ENCODE measurements at regions not wholly inside any gene's neighbourhood (a gene's known extent, or its start where the extent isn't known, plus 50 kb on each side); places are given as distances from the start of the nearest gene placed in this dataset.

- Histone ChIP-seq H3K27me3 (ENCODE audit: control insufficient read depth, insufficient read depth, low read length) (no peaks in the 10 kb centered on the region), H3K9ac (ENCODE audit: low read length) (no peak overlapping the region), H3K4me1 (ENCODE audit: control insufficient read depth, insufficient read depth, low read length) (peaks cover under 1% of the 10 kb centered on the region; the same call in 1 of the 2 replicates), H3K36me3 (ENCODE audit: control insufficient read depth, insufficient read depth, low read length) (no peaks in the 10 kb centered on the region), H3K9me3 (ENCODE audit: control insufficient read depth, insufficient read depth, low read depth, low read length) (peaks cover 14% of the 10 kb centered on the region), H3K4me3 (ENCODE audit: low read depth, low read length) (no peak overlapping the region), H3K27ac (ENCODE audit: low read depth, low read length) (no peak overlapping the region)
These were observed 327.1 kb upstream of the PRDM1 start for GRCh38 chr6:105759015-105759414.

DNA sequence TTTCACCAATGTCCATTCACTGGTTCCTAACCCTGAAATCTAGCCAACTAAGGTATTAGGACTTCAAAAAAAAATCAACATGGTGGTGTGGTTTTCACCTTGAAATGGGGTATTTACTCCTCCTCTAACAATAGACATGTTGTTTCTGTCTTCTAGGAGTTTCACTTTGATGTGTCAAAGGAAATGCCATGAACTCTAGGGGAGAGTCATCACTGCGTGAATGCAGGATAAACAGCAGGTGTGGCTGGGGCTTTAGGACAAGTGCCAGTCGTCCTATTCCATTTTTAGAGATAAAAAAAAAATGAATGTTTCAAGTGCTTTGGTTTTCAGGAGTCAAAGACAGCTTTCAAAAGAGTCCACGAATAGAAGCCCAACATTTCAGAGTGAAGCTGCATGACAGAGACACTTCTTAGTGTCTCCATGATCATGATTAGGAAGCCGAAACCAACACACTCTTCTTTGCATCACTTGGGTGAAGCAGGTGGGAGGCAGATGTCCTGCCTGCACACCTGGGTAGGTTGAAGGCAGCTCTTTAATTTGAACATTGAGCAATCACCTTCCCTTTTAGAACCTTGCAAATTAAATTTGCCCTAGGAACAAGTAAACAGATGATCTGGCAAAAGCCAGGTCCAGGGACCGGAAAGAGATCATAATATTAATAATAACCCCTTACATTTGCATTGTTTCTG is 328.5 kb upstream of the PRDM1 start:
- Histone ChIP-seq H3K9ac (ENCODE audit: low read length) (no peak overlapping the region), H3K4me1 (ENCODE audit: control insufficient read depth, insufficient read depth, low read length) (peaks cover 10% of the 10 kb centered on the region), H3K27ac (ENCODE audit: low read depth, low read length) (no peak overlapping the region), H3K27me3 (ENCODE audit: control insufficient read depth, insufficient read depth, low read length) (no peaks in the 10 kb centered on the region), H3K36me3 (ENCODE audit: control insufficient read depth, insufficient read depth, low read length) (no peaks in the 10 kb centered on the region), H3K4me3 (ENCODE audit: low read depth, low read length) (no peak overlapping the region), H3K9me3 (ENCODE audit: control insufficient read depth, insufficient read depth, low read depth, low read length) (peaks cover 14% of the 10 kb centered on the region)

DNA sequence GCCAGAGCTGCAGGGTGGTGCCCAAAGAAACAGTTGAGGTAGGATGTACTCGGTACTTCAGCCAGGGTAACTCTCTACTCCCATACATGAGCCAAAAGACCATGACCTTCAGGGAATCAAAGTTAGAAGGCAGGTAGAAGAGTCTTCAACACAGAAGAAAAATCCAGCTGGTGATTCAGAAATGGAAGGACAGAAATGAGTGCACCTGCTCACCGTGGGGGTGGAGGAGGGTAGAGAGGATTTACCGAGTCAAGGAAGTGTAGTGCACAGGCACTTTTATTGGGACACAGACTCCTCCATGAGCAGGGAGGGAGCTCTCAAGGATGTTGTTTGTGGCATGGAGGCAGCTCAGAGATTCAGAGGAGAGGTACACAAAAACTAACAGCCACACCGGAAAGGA is 330.3 kb upstream of the PRDM1 start:
- peaks cover 10% of the 10 kb centered on the region for H3K4me1 ChIP-seq (ENCODE audit: control insufficient read depth, insufficient read depth, low read length)
- H3K9ac ChIP-seq (ENCODE audit: low read length), result no peak overlapping the region
- no peaks in the 10 kb centered on the region for H3K27me3 ChIP-seq (ENCODE audit: control insufficient read depth, insufficient read depth, low read length)
- H3K4me3 ChIP-seq (ENCODE audit: low read depth, low read length), result no peak overlapping the region
- peaks cover 14% of the 10 kb centered on the region for H3K9me3 ChIP-seq (ENCODE audit: control insufficient read depth, insufficient read depth, low read depth, low read length)
- H3K36me3 ChIP-seq (ENCODE audit: control insufficient read depth, insufficient read depth, low read length), result no peaks in the 10 kb centered on the region
- H3K27ac ChIP-seq (ENCODE audit: low read depth, low read length), result no peak overlapping the region

GRCh38 chr6:105753620-105754211 is 332.4 kb upstream of the PRDM1 start:
- Histone ChIP-seq H3K27ac (ENCODE audit: low read depth, low read length) (no peak overlapping the region), H3K4me1 (ENCODE audit: control insufficient read depth, insufficient read depth, low read length) (peaks cover 11% of the 10 kb centered on the region), H3K4me3 (ENCODE audit: low read depth, low read length) (no peak overlapping the region), H3K9me3 (ENCODE audit: control insufficient read depth, insufficient read depth, low read depth, low read length) (peaks cover 14% of the 10 kb centered on the region), H3K36me3 (ENCODE audit: control insufficient read depth, insufficient read depth, low read length) (no peaks in the 10 kb centered on the region), H3K9ac (ENCODE audit: low read length) (no peak overlapping the region), H3K27me3 (ENCODE audit: control insufficient read depth, insufficient read depth, low read length) (no peaks in the 10 kb centered on the region)

DNA sequence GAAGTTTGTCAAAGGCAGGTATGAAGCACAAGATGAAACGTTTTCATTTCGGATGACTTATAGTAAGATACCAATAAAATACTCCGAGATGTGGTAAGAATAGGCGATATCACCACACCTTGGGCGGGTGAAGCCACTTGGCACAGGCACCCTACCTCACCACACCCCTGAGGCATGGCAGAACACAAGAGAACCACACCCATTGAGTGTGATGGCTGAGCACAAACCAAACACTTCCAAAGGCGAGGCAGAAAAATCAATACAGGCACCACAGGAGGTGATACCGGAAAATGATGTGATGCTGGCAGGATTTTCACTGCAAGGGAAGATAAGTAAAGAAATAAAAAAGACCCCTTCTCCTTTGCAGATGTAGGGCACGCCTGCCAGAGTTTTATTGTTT is 332.9 kb upstream of the PRDM1 start:
- no peaks in the 10 kb centered on the region for H3K27me3 ChIP-seq (ENCODE audit: control insufficient read depth, insufficient read depth, low read length)
- H3K9ac ChIP-seq (ENCODE audit: low read length), result no peak overlapping the region
- no peaks in the 10 kb centered on the region for H3K36me3 ChIP-seq (ENCODE audit: control insufficient read depth, insufficient read depth, low read length)
- peaks cover 12% of the 10 kb centered on the region for H3K4me1 ChIP-seq (ENCODE audit: control insufficient read depth, insufficient read depth, low read length)
- H3K9me3 ChIP-seq (ENCODE audit: control insufficient read depth, insufficient read depth, low read depth, low read length), result peaks cover 14% of the 10 kb centered on the region
- H3K4me3 ChIP-seq (ENCODE audit: low read depth, low read length), result no peak overlapping the region
- H3K27ac ChIP-seq (ENCODE audit: low read depth, low read length), result no peak overlapping the region

DNA sequence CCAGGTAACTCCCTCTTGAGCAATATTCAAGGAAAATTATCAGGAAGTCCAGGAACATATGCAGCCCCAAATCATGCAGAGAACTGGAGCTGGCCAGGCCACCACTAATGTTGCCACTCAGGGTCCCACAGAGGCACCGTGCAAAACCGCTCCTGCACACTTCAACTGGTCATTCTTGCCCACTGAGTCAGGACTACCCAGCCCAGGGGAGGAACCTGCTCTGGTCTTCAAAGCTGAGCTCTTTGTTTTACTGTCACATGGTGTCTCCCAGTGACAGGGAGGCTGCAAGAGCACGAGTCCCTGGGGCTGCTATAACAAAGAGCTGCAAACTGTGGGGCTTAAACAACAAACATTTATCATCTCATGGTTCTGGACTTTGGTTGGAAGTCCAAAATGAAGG is 336.0 kb upstream of the PRDM1 start:
- peaks cover 7% of the 10 kb centered on the region; the same call in 1 of the 2 replicates for H3K9me3 ChIP-seq (ENCODE audit: control insufficient read depth, insufficient read depth, low read depth, low read length)
- no peak overlapping the region for H3K9ac ChIP-seq (ENCODE audit: low read length)
- H3K27me3 ChIP-seq (ENCODE audit: control insufficient read depth, insufficient read depth, low read length), result no peaks in the 10 kb centered on the region
- H3K36me3 ChIP-seq (ENCODE audit: control insufficient read depth, insufficient read depth, low read length), result no peaks in the 10 kb centered on the region
- H3K27ac ChIP-seq (ENCODE audit: low read depth, low read length), result no peak overlapping the region
- H3K4me3 ChIP-seq (ENCODE audit: low read depth, low read length), result no peak overlapping the region
- H3K4me1 ChIP-seq (ENCODE audit: control insufficient read depth, insufficient read depth, low read length), result peaks cover 17% of the 10 kb centered on the region

GRCh38 chr6:105748737-105749161 is 337.4 kb upstream of the PRDM1 start:
- Histone ChIP-seq H3K36me3 (ENCODE audit: control insufficient read depth, insufficient read depth, low read length) (no peaks in the 10 kb centered on the region), H3K9ac (ENCODE audit: low read length) (no peak overlapping the region), H3K27me3 (ENCODE audit: control insufficient read depth, insufficient read depth, low read length) (no peaks in the 10 kb centered on the region), H3K4me1 (ENCODE audit: control insufficient read depth, insufficient read depth, low read length) (peaks cover 16% of the 10 kb centered on the region), H3K4me3 (ENCODE audit: low read depth, low read length) (no peak overlapping the region), H3K9me3 (ENCODE audit: control insufficient read depth, insufficient read depth, low read depth, low read length) (no peaks in the 10 kb centered on the region), H3K27ac (ENCODE audit: low read depth, low read length) (no peak overlapping the region)

DNA sequence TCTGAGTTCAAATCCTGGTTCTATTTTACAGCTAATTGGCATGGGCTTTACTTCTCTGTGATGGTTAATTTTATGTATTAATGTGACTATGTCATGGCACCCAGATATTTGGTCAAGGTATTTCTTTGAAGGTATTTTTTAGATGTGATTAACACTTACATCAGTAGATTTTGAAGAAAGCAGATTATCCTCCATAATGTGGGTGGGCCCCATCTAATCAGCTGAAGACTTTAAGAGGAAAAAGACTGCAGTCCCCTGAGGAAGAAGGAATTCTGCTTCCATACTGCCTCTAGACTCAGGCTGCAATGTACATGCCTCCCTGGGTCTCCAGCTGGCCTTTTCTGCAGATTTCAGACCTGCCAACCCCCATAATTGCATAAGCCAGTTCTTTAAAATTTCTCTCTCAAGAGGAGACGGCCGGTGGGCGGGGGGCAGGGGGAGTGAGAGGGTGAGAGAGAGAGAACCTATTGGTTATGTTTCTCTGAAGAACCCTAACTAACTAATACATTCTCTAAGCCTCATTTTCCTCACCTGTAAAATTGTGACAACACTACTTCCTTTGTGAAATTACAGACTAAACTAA is 338.2 kb upstream of the PRDM1 start:
- no peaks in the 10 kb centered on the region for H3K27me3 ChIP-seq (ENCODE audit: control insufficient read depth, insufficient read depth, low read length)
- no peak overlapping the region for H3K9ac ChIP-seq (ENCODE audit: low read length)
- no peak overlapping the region for H3K4me3 ChIP-seq (ENCODE audit: low read depth, low read length)
- H3K27ac ChIP-seq (ENCODE audit: low read depth, low read length), result no peak overlapping the region
- H3K4me1 ChIP-seq (ENCODE audit: control insufficient read depth, insufficient read depth, low read length), result peaks cover 17% of the 10 kb centered on the region
- H3K36me3 ChIP-seq (ENCODE audit: control insufficient read depth, insufficient read depth, low read length), result no peaks in the 10 kb centered on the region
- no peaks in the 10 kb centered on the region for H3K9me3 ChIP-seq (ENCODE audit: control insufficient read depth, insufficient read depth, low read depth, low read length)

DNA sequence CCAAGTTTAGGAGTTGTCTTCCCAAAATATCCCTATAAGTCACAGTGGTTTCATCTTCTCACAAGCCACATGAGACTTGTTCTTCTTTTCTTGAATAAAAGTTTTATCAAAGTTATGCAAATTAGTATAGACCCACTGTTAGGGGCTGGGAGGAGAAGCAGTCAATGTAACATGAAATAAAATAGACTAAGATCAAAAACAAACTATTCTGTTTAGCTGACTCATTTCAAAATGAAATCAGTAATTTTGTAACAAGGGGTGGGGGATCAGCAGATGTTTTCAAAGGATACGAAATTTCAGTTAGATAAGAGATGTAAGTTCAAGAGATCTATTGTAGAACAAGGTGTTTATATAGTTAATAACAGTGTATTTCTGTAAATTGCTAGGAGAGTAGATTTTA is 339.6 kb upstream of the PRDM1 start:
- Histone ChIP-seq H3K4me3 (ENCODE audit: low read depth, low read length) (no peak overlapping the region), H3K9me3 (ENCODE audit: control insufficient read depth, insufficient read depth, low read depth, low read length) (peaks cover 3% of the 10 kb centered on the region; the same call in 1 of the 2 replicates), H3K36me3 (ENCODE audit: control insufficient read depth, insufficient read depth, low read length) (no peaks in the 10 kb centered on the region), H3K27ac (ENCODE audit: low read depth, low read length) (no peak overlapping the region), H3K9ac (ENCODE audit: low read length) (no peak overlapping the region), H3K4me1 (ENCODE audit: control insufficient read depth, insufficient read depth, low read length) (peaks cover 18% of the 10 kb centered on the region), H3K27me3 (ENCODE audit: control insufficient read depth, insufficient read depth, low read length) (no peaks in the 10 kb centered on the region)

GRCh38 chr6:105746130-105746505 is 340.0 kb upstream of the PRDM1 start:
- H3K9ac ChIP-seq (ENCODE audit: low read length), result no peak overlapping the region
- H3K4me3 ChIP-seq (ENCODE audit: low read depth, low read length), result no peak overlapping the region
- H3K9me3 ChIP-seq (ENCODE audit: control insufficient read depth, insufficient read depth, low read depth, low read length), result peaks cover 3% of the 10 kb centered on the region; the same call in 1 of the 2 replicates
- H3K4me1 ChIP-seq (ENCODE audit: control insufficient read depth, insufficient read depth, low read length), result peaks cover 20% of the 10 kb centered on the region
- no peaks in the 10 kb centered on the region for H3K27me3 ChIP-seq (ENCODE audit: control insufficient read depth, insufficient read depth, low read length)
- H3K36me3 ChIP-seq (ENCODE audit: control insufficient read depth, insufficient read depth, low read length), result no peaks in the 10 kb centered on the region
- no peak overlapping the region for H3K27ac ChIP-seq (ENCODE audit: low read depth, low read length)

- Histone ChIP-seq H3K4me1 (ENCODE audit: control insufficient read depth, insufficient read depth, low read length) (peaks cover 22% of the 10 kb centered on the region), H3K27ac (ENCODE audit: low read depth, low read length) (no peak overlapping the region), H3K36me3 (ENCODE audit: control insufficient read depth, insufficient read depth, low read length) (no peaks in the 10 kb centered on the region), H3K9ac (ENCODE audit: low read length) (no peak overlapping the region), H3K9me3 (ENCODE audit: control insufficient read depth, insufficient read depth, low read depth, low read length) (peaks cover 3% of the 10 kb centered on the region; the same call in 1 of the 2 replicates), H3K27me3 (ENCODE audit: control insufficient read depth, insufficient read depth, low read length) (no peaks in the 10 kb centered on the region), H3K4me3 (ENCODE audit: low read depth, low read length) (no peak overlapping the region)
These were observed 340.5 kb upstream of the PRDM1 start for GRCh38 chr6:105745464-105746129.

Measured in HUES6 (cell line).